AG08395 (cell line): ENCODE measurements at regions not wholly inside any gene's neighbourhood (a gene's known extent, or its start where the extent isn't known, plus 50 kb on each side); places are given as distances from the start of the nearest gene placed in this dataset.
"Not testable (repeated sequence)": the region's sequence is repeated elsewhere in the genome, so short reads cannot be mapped to it uniquely, and the experiment has no call there.

Source experiments
- DNase-seq: peaks from one replicate; pipeline ENCODE4 v3.0.0; 2012; ENCODE audit warnings: mixed read lengths, low spot score

DNA sequence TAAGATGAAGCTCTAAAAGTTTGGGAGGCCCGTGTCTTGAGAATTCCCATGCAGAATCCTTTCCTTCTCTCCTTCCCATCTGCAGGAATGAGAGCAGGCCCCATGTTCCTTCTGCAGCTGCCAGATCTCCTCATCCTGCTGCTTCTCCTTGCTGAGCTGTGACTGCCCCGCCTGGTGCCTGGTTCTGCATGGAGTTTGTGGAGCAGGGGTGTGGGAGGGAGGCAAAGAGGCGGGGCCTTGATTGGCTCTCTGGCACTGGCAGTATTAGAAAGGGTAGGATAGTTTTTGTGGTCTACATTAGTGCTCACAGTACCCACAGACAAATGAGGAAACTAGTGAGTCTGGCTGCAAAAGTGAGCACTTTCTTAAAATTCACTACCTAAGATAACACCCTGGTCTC is 91.1 kb upstream of the CLPB start:
- DNase-seq = no peak

DNA sequence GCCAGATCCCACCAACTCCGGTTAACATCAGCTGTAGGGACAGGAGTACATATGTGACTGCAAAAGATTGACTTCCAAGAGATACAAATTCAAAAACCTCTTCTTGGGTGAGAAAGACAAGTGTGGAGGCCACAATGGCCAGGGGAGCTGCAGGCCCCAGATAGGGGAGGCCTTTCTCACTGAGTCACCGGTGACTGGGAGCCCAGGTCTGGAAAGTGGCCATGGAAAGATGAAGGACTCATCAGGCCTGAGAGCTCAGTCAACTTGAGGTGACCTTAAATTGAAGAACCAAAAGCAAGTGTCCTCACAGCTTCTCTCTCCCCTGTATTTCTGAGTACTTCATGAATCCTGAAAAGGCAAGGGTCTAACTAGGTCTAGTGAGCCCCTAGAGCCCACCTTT is 90.4 kb upstream of the CLPB start:
- DNase-seq = peak; percentile 81

DNA sequence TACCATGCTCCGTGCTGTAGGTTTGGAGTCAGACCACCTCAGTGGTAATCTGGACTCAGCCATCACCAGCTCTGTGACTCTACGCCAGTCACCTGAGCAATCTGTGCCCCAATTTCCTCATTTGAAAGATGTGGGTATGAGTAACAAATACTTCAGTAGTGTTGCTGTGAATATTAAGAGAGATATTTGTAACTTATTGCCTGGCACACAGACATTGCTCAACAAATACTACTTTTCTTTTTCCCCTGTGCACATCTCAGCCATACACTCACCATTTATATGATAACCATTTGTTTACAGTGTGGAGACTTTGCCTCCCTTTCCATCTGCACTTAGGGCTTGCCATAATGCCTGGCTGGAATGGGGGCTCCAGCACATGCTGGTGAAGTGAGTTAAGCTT is 89.7 kb upstream of the CLPB start:
- no peak for DNase-seq

DNA sequence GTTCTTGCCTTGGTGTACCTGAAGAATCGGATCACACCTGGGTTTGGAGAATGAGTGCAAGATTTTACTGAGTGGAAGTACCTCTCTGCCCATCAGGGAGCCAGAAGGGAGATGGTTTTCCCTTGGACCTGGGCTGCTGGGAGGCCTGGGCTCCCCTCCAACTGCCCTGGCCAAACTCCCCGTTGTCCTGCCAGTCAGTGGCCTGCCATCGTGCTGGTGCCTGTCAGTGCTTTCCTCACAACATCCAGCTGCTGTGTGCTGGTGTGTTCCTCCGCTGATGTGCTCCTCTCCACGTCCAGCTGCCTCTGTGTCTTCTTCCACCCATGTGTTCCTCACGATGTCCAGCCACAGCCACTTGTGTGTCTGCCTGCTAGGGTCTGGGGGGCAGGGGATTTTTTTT is 87.9 kb upstream of the CLPB start:
- DNase-seq = no peak

DNA sequence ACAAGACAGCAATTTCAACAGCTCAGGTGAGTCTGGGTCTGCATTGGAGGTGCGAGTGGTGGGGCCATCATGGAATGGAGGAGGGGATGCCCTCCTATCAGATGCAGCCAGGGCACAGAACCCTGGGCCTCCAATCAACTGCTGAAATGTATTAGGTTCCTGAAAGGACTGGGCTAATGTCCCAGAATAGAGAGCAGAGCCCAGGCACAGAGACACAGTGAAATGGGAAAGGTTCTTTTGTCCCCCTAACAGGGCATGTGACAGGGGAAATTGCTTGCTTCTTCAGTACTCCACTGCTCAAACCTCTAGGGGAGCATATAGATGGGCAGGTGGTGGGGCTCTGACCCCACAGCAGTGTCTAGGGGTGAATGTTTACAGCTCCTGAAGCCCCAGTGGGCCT is 87.3 kb upstream of the CLPB start:
- no peak for DNase-seq

DNA sequence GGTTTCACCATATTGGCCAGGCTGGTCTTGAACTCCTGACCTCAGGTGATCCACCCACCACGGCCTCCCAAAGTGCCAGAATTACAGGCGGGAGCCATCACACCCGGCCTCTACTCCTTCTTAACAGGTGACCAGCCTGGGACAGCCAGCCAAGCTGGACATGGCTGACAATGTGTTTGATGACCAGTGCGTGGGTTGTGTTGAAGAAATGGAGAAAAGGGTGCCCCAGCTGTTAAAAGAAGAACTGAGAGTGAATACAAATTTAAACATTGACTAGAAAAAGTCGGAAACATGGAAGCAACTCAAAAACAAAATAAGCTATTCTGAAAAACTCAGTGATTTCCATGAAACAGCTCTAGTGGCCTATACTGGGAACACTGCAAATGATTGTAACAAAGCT is 86.5 kb upstream of the CLPB start:
- no peak for DNase-seq

DNA sequence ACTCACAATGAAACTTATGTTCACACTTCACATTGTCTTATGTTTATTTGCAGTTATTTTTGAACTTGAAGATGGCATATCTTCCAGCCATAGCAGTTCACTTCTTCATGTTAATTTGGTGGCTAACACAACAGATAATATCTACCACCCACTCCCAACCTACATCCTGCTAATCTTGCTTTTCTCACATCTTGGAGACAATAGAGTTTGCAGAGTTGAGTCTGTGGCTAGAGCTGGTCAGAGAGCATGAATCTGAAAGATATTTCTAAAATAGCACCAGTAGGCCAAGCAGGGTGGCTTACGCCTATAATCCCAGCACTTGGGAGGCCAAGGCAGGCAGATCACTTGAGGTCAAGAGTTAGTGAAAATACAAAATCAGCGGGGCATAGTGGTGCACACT is 85.6 kb upstream of the CLPB start:
- not testable (repeated sequence) for DNase-seq

DNA sequence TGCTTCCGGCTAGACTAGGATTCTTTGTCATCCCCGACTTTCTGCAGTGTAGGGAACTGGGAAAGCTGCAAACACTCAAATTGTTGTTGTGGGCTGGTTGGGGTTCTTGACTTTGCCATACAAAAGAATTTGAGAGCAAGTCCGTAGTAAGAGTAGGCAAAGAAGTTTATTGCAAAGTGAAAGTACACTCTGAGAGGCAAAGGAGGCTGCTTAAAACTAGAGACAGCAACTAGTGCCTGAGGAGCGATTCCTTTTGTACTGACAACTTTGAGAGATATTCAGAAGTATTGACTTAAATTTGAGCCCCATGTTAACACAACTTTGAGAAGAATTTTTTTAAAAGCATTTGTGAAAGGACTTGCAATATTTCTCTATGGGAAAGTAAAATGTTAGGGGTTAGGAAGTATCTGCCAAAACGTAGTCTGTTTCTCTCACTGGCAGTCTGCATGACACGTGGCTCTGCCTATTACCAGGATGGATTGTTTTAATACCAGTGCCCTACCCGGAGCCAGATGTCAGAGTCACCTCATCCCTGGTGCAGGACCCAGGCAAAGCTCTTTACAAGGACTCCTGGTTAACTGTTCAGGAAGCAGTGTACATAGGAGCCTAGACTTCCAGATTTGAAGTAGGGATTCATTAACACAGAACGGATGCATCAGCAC is 85.0 kb upstream of the CLPB start:
- peak; percentile 44 for DNase-seq

DNA sequence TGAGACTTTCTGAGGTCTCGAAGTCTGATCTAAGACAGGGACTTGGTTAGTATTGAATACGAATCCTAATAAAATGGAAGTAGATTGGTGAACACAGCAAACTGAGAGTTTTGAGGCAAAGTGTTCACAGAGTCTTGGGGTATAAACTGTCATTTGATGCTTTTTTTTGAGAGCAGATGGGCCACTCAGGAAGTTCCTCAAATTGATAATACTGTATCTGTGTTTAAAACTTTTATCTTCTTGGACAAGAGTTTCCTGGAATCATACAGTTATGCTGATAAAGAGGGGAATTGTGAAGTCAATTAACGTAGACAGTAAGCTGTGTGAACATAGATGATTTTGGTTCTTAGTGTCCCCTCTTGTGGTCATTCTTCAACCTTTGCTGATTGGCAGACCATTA is 80.0 kb upstream of the CLPB start:
- DNase-seq = no peak

DNA sequence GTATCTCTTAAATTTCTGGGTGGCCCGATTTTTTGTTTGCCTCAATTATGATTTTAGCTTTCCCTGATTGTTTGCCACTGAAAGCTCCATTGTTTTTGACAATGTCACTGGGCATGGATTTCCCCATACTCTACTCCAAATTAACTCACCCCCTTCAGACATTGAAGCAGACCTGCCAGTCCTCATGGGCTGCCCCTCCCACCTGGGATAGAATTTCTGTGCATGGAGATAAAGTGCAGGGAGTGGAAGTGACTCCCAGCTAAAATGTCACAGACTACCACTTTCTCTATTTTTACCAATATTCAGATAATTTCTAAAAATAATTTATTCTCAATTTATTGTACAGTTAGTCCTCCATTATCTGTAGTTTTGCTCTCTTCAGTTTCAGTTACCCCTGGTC is 79.1 kb upstream of the CLPB start:
- DNase-seq = no peak

DNA sequence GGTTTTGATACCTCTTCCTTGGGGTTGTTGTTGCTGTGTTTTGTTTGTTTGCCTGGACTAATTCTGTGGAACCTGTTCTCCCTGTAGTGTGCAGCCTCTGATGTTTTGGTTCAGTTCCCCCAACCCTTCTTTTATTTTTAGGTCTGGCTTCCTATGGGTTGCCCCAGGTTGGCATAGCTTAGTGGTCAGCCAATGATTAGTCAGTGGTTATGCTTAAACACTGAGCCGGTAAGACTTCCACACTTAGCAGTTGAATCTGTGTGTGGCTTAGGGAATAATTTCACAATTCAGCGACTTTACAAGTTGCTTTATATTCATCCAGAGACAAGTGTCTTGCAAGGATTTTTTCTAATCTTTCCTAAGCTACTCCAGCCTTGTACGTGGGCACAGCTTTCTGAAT is 78.6 kb upstream of the CLPB start:
- DNase-seq = no peak

DNA sequence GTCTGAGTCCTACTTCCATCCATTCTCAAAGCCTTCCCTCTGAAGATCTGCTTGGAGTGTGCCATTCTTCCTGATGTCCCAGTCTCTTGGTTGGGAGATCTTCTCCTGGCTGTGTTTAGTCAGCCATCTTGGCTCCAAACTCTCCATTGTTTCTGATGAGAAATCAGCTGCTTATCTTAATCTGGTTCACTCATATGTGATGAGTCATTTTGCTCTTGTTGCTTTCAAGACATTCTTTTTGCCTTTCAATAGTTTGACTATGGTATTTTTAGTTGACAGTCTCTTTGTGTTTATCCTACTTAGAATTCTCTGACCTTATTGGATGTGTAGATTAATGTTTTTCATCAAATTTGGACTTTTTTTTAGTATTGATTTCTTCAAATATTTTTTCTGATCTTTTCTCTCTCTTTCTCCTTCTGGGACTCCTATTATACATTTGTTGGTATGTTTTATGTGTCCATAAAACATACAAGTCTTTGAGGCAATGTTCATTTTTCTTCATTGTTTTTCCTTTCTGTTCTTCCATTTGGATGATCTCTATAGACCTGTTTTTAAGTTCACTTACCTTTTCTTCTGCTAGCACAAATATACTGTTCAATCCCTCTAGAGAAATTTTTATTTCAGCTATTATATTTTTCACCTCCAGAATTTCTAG is 77.2 kb upstream of the CLPB start:
- DNase-seq = no peak

DNA sequence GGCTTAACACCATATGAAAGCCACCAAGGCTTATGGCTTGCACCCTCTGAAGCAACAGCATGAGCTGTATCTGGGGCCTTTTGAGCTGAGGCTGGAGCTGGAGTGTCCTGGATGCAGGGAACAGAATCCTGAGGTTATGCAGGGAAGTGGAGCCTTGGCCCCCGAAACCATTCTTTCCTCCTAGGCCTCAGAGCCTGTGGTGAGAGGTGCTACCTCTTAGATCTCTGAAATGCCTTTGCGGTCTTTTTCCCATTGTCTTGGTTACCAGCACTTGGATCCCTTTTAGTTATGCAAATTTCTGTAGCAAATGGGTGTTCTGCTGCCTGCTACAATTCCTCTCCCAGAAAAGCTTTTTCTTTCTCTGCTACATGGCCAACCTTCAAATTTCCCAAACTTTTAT is 72.7 kb upstream of the CLPB start:
- DNase-seq = no peak

DNA sequence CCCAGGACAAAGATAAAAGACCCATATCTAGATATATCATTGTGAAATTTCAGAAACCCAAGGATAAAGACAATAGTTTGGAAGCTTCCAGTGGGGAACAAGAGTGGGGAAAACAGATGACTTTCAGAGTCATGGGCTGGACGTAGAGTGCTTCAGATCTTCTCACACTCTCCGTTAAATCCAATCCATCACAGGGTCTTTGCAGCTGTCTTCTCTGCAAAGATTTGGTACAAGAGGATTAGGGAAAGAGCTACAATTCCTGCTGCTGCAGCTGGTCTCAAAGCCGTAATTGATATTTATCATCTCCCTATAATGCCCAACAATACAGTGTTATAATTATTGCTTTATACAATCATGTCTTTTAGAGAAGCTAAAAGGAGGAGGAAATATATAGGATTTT is 63.4 kb upstream of the CLPB start:
- no peak for DNase-seq

DNA sequence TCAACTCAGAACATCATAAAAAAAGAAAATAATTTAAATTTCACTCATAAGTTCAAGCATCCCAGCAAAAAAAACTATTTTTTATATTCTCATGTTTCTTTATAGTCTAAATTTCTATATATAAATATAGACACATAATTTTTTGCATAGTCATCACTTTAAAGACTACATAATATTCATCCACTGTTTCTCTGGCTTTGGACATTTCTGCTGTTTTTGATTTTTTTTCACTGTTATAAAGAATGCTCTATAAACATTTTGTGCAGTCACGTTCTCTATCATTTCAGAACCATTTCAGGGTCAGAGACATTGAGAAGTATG is 59.7 kb upstream of the CLPB start:
- DNase-seq = no peak

DNA sequence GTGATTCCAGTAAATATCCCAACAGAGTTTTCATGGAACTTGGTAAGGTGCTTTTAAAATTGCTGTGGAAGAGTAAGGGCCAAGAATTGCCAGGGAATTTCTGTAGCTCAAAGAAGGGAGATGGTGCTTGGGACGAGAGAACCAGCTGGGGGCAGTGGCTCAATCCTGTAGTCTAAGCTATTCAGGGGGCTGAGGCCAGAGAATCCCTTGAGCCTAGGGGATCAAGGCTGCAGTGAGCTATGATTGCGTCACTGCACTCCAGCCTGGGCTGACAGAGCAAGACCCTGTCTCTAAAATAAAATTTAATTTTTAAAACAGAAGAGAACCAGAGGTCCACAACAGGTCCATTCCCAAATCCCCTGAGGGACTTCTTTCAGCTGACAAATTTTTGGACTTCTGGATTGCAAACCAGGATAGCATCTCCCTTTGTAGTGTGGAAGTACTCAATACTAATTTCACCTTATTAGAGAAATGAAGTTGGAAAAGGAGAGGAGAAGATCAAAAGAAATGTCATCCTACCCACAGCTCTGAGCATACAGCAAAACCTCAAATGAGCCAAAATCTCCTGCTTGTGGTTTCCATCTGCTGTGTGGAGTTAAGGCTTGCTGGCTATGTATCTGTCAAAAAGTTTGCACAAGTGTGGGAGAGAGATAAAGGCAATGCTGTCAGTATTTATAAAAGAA is 59.2 kb upstream of the CLPB start:
- DNase-seq = no peak

DNA sequence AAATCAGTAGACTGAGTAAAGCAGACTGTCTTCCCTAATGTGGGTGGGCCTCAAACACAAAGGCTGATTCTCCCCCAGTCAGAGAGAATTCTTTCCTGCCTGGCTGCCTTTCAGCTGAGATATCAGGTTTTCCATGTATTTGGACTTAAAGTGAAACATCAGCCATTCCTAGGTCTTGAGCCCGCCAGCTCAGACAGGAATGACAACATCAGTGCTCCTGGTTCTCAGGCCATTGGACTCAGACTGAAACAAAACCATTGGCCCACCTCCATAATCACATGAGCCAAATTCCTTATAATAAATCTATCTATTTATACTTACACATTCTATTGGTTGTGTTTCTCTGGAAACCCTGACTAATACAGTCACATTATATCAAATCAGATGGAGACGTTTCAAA is 56.7 kb upstream of the CLPB start:
- DNase-seq = no peak
